IMR-90 (cell line): ENCODE measurements at regions not wholly inside any gene's neighbourhood (a gene's known extent, or its start where the extent isn't known, plus 50 kb on each side); places are given as distances from the start of the nearest gene placed in this dataset.

Experiments used
- ATAC-seq: fragments of 200-7000 bp; cut with Tn5 transposase; 2 replicates; pipeline ENCODE4 v1.9.1; 2020; ENCODE audit warnings: low read depth, mild to moderate bottlenecking, moderate library complexity
- BruUV-seq: library from RNA; stranded (reverse); fragments of 400-500 nt; replicated peaks from 2 replicates; lab custom pipeline; 2021; lab: Mats Ljungman, UMichigan
- CTCF ChIA-PET: fragments of 300-600 bp; formaldehyde crosslinking; extraction: SDS; loops from one replicate; lab custom pipeline; 2021; ENCODE audit warnings: antibody characterized with exemption; lab: Yijun Ruan, JAX
- POLR2A ChIA-PET: fragments of 300-600 bp; sonication (Branson Sonifier 250); formaldehyde crosslinking; loops from one replicate; lab custom pipeline; 2022; ENCODE audit warnings: antibody characterized with exemption; ENCODE audit not compliant: unreplicated experiment; lab: Charles Lee
- DNase-seq: peaks from one replicate; pipeline ENCODE4 v3.0.0; 2013
- H2AFZ ChIP-seq: replicated peaks from 2 replicates; pipeline ENCODE3; 2013; ENCODE audit warnings: low read length, mild to moderate bottlenecking; ENCODE audit not compliant: poor library complexity
- H2AK5ac ChIP-seq: 2 replicates; pipeline ENCODE4 v1.6.1; 2013; ENCODE audit warnings: low read depth, low read length, inconsistent platforms
- H2AK9ac ChIP-seq: replicated peaks from 2 replicates; pipeline ENCODE3; 2013; ENCODE audit warnings: mild to moderate bottlenecking, low read depth, low read length, moderate library complexity; ENCODE audit not compliant: poor library complexity
- H2BK120ac ChIP-seq: 2 replicates; pipeline ENCODE4 v1.6.1; 2013; ENCODE audit warnings: low read depth, low read length, inconsistent platforms
- H2BK15ac ChIP-seq: 3 replicates; pipeline ENCODE4 v1.6.1; 2013; ENCODE audit warnings: low read depth, low read length, inconsistent platforms
- H2BK20ac ChIP-seq: 2 replicates; pipeline ENCODE4 v1.6.1; 2013; ENCODE audit warnings: low read depth, mild to moderate bottlenecking, inconsistent platforms, low read length, moderate library complexity
- H2BK5ac ChIP-seq: 2 replicates; pipeline ENCODE4 v1.6.1; 2013; ENCODE audit warnings: mild to moderate bottlenecking, low read depth, low read length, inconsistent platforms; ENCODE audit not compliant: poor library complexity, severe bottlenecking
- H3K14ac ChIP-seq: replicated peaks from 2 replicates; pipeline ENCODE4 v1.6.1; 2013; ENCODE audit warnings: low read depth, low read length, inconsistent platforms
- H3K18ac ChIP-seq: 2 replicates; pipeline ENCODE4 v1.6.1; 2013; ENCODE audit warnings: low read depth, low read length, control low read depth
- H3K23ac ChIP-seq: 2 replicates; pipeline ENCODE4 v1.6.1; 2013; ENCODE audit warnings: low read depth, low read length, inconsistent platforms
- H3K27ac ChIP-seq: 2 replicates; pipeline ENCODE4 v1.5.1; 2013; ENCODE audit warnings: mild to moderate bottlenecking, control low read depth, low read length; ENCODE audit not compliant: insufficient read depth
- H3K27me3 ChIP-seq: 2 replicates; pipeline ENCODE4 v1.6.1; 2013; ENCODE audit warnings: low read length; ENCODE audit not compliant: control insufficient read depth, insufficient read depth
- H3K36me3 ChIP-seq: 2 replicates; pipeline ENCODE4 v1.6.1; 2013; ENCODE audit warnings: low read length, mixed read lengths; ENCODE audit not compliant: control insufficient read depth, insufficient read depth
- H3K4ac ChIP-seq: 2 replicates; pipeline ENCODE4 v1.6.1; 2013; ENCODE audit warnings: low read depth, low read length, inconsistent platforms
- H3K4me1 ChIP-seq: 2 replicates; pipeline ENCODE4 v1.6.1; 2013; ENCODE audit warnings: low read length, mixed read lengths; ENCODE audit not compliant: control insufficient read depth, insufficient read depth
- H3K4me2 ChIP-seq: 2 replicates; pipeline ENCODE4 v1.6.1; 2013; ENCODE audit warnings: low read depth, mild to moderate bottlenecking, control low read depth, low read length, moderate library complexity
- H3K4me3 ChIP-seq: 2 replicates; pipeline ENCODE4 v1.5.1; 2013; ENCODE audit warnings: low read depth, mild to moderate bottlenecking, control low read depth, low read length, moderate library complexity; ENCODE audit not compliant: insufficient read depth
- H3K56ac ChIP-seq: 2 replicates; pipeline ENCODE4 v1.6.1; 2013; ENCODE audit warnings: low read length, inconsistent platforms; ENCODE audit not compliant: insufficient read depth; ENCODE audit errors: extremely low read depth
- H3K79me1 ChIP-seq, 2 experiments: 2 replicates each; pipeline ENCODE4 v1.6.1; 2013; ENCODE audit warnings: low read length in 2 of 2, inconsistent platforms in 1 of 2, low read depth in 1 of 2
- H3K9ac ChIP-seq: 2 replicates; pipeline ENCODE4 v1.6.1; 2013; ENCODE audit warnings: low read depth, low read length, control low read depth
- H3K9me1 ChIP-seq: 2 replicates; pipeline ENCODE4 v1.6.1; 2013; ENCODE audit warnings: low read length, inconsistent platforms; ENCODE audit not compliant: insufficient read depth
- H3K9me3 ChIP-seq: 2 replicates; pipeline ENCODE4 v1.6.1; 2013; ENCODE audit warnings: low read length; ENCODE audit not compliant: control insufficient read depth, insufficient read depth
- H4K20me1 ChIP-seq: 2 replicates; pipeline ENCODE4 v1.6.1; 2013; ENCODE audit warnings: low read length, inconsistent platforms; ENCODE audit not compliant: insufficient read depth
- H4K5ac ChIP-seq: 2 replicates; pipeline ENCODE4 v1.6.1; 2013; ENCODE audit warnings: mild to moderate bottlenecking, low read depth, low read length, control low read depth
- H4K8ac ChIP-seq, 2 experiments: 2 replicates each; pipeline ENCODE4 v1.6.1; 2013; ENCODE audit warnings: low read depth in 2 of 2, low read length in 2 of 2, control low read depth in 1 of 2, inconsistent platforms in 1 of 2
- H4K91ac ChIP-seq: 2 replicates; pipeline ENCODE4 v1.6.1; 2013; ENCODE audit warnings: low read depth, low read length, inconsistent platforms; ENCODE audit not compliant: insufficient read depth
- BHLHE40 ChIP-seq: fragments of 150-350 bp; IDR thresholded peaks from 2 replicates; pipeline ENCODE4 v1.6.1; 2016; ENCODE audit warnings: mild to moderate bottlenecking, low read depth, low read length
- CEBPB ChIP-seq: IDR thresholded peaks from 2 replicates; pipeline ENCODE4 v1.6.1; 2012; ENCODE audit warnings: low read depth, low read length, improper control_type of control experiment
- CHD1 ChIP-seq: IDR thresholded peaks from 2 replicates; pipeline ENCODE4 v1.6.1; 2012; ENCODE audit warnings: low read depth, low read length, improper control_type of control experiment
- ELK1 ChIP-seq: fragments of 150-350 bp; IDR thresholded peaks from 2 replicates; pipeline ENCODE4 v1.6.1; 2016; ENCODE audit warnings: low read depth, mild to moderate bottlenecking, low read length, moderate library complexity, borderline replicate concordance
- NFE2L2 ChIP-seq: fragments of 150-350 bp; IDR thresholded peaks from 2 replicates; pipeline ENCODE4 v1.6.1; 2016; ENCODE audit warnings: low read depth, mild to moderate bottlenecking, low read length
- SMC3 ChIP-seq: fragments of 150-350 bp; IDR thresholded peaks from 2 replicates; pipeline ENCODE4 v1.6.1; 2016; ENCODE audit warnings: low read depth, mild to moderate bottlenecking, antibody characterized with exemption, low read length, moderate library complexity
- WGBS, 2 experiments: methylation state at CpG; one replicate each; pipeline versions ENCODE4 v1.1.5 to v1.1.7; 2013; ENCODE audit warnings: missing lambda C conversion rate in 2 of 2; ENCODE audit not compliant: insufficient read length in 1 of 2; ENCODE audit errors: extremely low coverage in 2 of 2; 5-methylcytosine and 5-hydroxymethylcytosine counted together
- dilution Hi-C: fragments of 300-500 bp; cut with HindIII; formaldehyde crosslinking; loops from one replicate; pipeline ENCODE4 v1.14.3; 2018; ENCODE audit warnings: low sequenced_read_pairs; ENCODE audit not compliant: unreplicated experiment
- in situ Hi-C: fragments of 300-500 bp; cut with MboI; formaldehyde crosslinking; loops from 3 replicates; pipeline ENCODE4 v1.14.3; 2019; ENCODE audit warnings: low sequenced_read_pairs, inconsistent platforms, mixed read lengths
- intact Hi-C: fragments of 100-400 bp; cut with micrococcal nuclease; formaldehyde crosslinking; loops from 2 replicates; pipeline ENCODE4 v1.10.0; 2022

- Histone ChIP-seq H2AK5ac (no peak overlapping the region), H4K8ac (no peak overlapping the region), H3K79me1 (no peaks in the 10 kb centered on the region), H3K4me3 (no peak overlapping the region), H3K18ac (no peak overlapping the region), H3K4me1 (no peaks in the 10 kb centered on the region), H3K9me3 (no peaks in the 10 kb centered on the region), H3K9me1 (no peaks in the 10 kb centered on the region), H2AFZ (no peak overlapping the region), H2BK15ac (no peak overlapping the region), H3K27ac (no peak overlapping the region), H3K23ac (no peak overlapping the region), H2BK5ac (no peak overlapping the region), H3K9ac (no peak overlapping the region), H2AK9ac (no peak overlapping the region), H3K36me3 (no peaks in the 10 kb centered on the region), H4K91ac (no peak overlapping the region), H4K5ac (no peak overlapping the region), H2BK20ac (no peak overlapping the region), H2BK120ac (no peak overlapping the region), H3K27me3 (peaks cover 14% of the 10 kb centered on the region), H3K56ac (no peak overlapping the region), H3K4me2 (no peak overlapping the region), H4K20me1 (no peaks in the 10 kb centered on the region), H3K14ac (no peak overlapping the region), H3K4ac (no peak overlapping the region)
- dilution Hi-C loops, result no loop called here
- DNase-seq, result no peak
- TF ChIP-seq BHLHE40 (no peak), CEBPB (no peak), SMC3 (no peak), CHD1 (no peak), ELK1 (no peak), NFE2L2 (no peak)
- no peak for ATAC-seq
- BruUV-seq, result no TSS peak
- in situ Hi-C loops, result no loop called here
- POLR2A ChIA-PET, result no interaction called here
- CTCF ChIA-PET, result no interaction called here
- 24% methylated on average over 7 of the region's 14 CpGs; no CpG with 5 or more reads in 1 of the 2 experiments for WGBS, 2 experiments
- intact Hi-C loops, result no loop called here
These were observed 66.4 kb upstream of the BHLHE23 start for GRCh38 chr20:63072991-63073737.
